Right kidney (tissue), 1 donor: ENCODE measurements at regions not wholly inside any gene's neighbourhood (a gene's known extent, or its start where the extent isn't known, plus 50 kb on each side); places are given as distances from the start of the nearest gene placed in this dataset.

Source experiments
- DNase-seq: peaks from one replicate; pipeline ENCODE4 v3.0.0-alpha.2; 2016

- no peak for DNase-seq
Measured at GRCh38 chr5:61623401-61624069, 291.5 kb downstream of the ZSWIM6 start.

DNA sequence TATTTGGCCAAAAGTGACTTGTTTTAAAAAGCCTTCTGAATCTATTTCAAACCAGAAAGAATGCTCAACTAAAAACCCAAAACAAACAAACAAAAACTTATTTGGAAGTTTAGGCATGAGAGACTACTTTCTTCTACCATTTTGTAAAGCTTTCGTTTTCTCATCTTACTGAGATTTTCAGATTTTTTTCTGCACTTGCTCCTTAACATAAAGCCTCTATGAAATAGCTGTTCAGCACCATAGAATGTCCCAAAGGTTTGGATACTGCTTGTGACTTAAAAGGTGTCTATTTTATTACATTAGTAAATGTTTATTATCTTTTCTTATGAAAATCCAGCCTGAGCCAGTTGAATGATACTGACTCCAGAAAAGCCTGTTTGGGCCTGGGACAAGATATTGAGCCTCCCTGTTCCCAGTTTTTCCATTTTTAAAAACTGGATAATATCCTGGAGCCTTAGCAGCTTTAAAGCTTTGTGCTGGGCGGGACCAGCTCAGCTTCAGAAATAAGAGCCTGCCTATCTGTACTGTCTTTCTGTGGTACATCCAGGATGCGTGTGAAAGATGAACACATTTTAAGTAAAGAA is 292.6 kb downstream of the ZSWIM6 start:
- no peak for DNase-seq

DNA sequence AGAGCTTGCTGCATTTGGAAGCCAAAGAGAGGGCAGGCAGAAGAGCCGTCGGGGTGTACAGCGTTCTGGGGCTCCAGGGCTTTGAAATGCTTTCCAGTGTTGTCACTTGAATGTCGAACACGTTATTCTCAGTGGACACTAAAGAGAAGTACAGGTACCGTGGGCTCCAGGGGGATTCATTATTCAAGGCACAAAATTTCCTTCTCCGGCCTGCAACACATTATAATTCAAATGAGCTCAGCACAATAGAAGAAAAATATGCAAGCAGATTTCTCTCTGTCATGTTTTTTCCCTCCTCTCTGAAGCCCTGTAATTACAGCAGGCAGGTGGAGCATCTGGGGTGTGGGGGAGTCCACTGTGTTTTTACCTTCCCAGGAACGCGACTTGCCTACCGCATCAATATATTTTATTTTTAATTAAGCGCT is 293.1 kb downstream of the ZSWIM6 start:
- no peak for DNase-seq

- DNase-seq: peak; percentile 91
Measured at GRCh38 chr5:61625681-61626621, 293.9 kb downstream of the ZSWIM6 start.

DNA sequence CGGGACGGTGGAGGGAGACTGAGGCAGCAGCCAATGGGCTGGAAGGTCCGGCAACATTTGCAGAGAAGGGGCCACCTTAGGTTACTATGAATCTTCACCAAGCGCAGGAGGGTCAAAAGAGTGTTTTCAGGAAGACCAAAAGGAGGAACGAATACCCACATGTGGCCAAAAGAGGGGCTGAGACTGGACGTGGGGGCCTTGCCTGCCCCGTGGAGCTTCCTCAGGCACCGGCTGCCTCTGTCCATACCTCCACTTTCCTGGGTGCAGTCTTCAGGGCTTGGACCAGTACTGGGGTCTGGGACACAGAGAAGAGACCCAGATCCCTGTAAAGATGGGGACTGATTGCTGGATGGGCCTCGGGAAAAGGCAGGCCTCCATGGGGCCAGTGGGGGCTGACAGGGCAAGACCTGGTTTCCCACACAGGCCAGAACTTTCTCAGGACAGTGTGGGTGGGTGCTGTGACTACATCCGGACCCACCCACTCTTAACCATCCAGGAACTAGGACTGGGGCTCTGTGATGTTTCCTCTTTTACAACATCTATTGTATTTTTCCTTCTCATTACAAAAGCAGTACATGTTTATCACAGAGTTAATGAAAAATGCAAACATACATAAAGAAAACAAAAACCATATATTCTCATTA is 294.7 kb downstream of the ZSWIM6 start:
- no peak for DNase-seq

DNA sequence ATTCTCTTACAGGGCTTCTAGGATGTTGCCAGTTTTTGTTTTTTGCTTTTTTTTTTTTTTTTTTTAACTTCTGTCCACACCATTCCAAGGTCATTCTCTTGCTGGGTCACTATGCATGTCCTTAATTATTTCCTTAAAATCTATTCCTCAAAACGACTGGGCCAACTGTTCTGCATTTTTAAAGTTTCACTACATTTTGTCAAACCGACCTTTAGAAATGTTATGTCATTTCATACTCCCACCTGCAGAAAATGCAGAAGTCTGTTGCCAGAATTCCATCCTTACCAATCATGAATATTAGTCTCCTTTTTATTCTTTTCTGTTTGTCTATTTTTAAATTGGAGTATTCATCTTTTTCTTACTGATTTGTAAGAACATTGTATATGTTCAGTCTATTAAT is 295.5 kb downstream of the ZSWIM6 start:
- no peak for DNase-seq

GRCh38 chr5:61630908-61631307 is 298.9 kb downstream of the ZSWIM6 start:
- no peak for DNase-seq

DNA sequence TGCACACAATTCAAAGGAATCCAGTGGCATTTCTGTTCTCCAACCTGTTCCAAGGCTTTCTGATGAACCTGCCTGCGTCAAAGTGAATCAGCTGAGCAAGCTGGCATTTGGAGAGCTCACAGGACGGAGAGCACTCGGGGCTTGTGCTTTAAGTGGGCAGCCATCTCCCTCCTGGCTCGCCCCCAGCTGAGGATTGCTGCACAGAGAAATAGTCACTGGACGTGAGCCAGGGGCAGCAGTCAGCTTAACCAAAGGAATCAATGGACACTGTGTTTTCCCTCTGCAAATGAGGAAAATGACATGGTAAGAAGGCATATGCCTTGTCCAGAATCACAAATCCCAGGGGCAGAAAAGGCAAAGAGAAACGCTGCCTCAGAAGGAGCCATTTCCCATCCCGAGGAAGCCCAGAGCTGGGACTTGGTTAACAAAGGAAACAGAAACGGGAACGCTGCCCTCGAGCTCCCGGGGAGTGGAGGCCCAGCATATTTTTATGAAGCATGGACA is 299.4 kb downstream of the ZSWIM6 start:
- DNase-seq: no peak

DNA sequence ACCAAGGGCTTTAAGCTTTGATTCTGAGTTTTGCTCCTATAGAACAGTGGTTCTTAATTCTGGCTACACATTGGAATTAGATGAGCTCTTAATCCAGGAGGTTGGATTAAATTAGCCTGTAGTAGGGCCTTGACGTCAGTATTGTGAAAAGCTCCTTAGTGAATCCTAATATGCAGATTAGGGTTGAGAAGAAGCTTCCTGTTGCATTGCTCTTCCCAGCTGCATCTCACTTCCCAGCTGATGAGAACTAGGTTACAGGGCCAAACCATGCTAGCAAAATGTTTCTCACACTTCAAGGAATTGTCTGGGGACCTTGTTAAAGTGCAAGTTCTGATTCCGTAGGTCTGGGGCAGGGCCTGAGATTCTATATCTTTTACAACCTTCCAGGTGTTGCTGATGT is 300.0 kb downstream of the ZSWIM6 start:
- DNase-seq: no peak

- no peak for DNase-seq
Measured at GRCh38 chr5:61635271-61635670, 303.2 kb downstream of the ZSWIM6 start.

- no peak for DNase-seq
Measured at GRCh38 chr5:61637566-61637965, 305.5 kb downstream of the ZSWIM6 start.

DNA sequence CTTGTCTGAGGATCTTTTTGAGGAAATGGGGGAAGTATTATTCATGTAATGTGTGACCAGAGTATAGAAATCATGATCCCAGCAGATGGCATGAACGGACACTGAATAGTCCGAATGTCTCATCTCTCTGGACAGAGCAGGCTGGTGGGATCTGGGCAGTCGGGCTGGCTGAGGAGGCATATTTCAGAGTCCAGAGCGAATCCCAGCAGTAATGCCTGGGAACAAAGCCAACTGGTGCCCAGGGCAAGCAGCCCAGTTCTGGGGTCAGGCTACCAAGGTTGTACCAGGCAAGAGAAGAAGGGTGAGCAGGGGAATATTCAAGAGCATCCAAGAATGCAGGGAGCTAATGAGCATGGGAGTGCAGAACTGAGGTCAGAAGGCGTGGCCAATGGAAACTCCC is 306.4 kb downstream of the ZSWIM6 start:
- no peak for DNase-seq

- no peak for DNase-seq
Measured at GRCh38 chr5:61640179-61641021, 308.3 kb downstream of the ZSWIM6 start.

- no peak for DNase-seq
Measured at GRCh38 chr5:61641748-61642565, 309.9 kb downstream of the ZSWIM6 start.

DNA sequence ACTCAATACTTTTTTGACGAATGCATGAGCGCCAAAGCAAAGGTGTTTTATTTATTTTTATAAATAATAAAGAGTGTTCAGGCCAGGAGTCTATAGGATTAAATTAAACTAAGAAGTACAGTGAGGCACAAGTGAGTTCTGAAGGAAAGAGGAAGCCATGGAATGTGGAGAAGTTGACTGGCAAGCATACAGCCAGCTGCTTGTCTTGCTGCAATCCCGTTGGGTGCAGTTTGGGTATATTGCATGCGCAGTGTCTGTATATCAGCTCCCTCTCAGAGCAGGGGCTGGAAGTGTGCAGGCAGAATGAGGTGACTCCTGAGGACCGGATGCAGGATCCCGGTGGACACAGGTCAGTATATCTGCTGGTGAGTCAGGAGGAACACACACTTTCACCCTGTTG is 315.6 kb downstream of the ZSWIM6 start:
- DNase-seq: no peak

DNA sequence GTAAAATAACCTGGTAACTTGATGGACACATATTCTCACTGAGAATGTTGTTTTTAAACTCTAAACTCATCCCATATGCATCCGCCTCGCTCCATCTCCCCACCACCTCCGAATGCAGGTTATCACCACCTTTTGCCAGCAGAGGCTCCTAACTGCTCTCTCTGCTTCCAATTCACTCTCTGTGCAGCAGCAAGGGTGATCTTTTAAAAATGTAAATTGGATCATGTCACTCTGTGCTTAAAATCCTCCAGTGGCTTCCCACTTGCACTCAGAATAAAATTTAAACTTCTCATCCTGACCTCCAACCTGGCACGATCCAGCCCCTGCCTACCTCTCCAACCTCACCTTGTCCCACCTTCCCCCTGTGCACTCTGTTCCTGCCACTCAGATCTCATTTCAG is 317.2 kb downstream of the ZSWIM6 start:
- no peak for DNase-seq

GRCh38 chr5:61649971-61650370 is 317.9 kb downstream of the ZSWIM6 start:
- no peak for DNase-seq

- no peak for DNase-seq
Measured at GRCh38 chr5:61650661-61651060, 318.6 kb downstream of the ZSWIM6 start.

GRCh38 chr5:61651195-61651594 is 319.1 kb downstream of the ZSWIM6 start:
- DNase-seq: no peak

DNA sequence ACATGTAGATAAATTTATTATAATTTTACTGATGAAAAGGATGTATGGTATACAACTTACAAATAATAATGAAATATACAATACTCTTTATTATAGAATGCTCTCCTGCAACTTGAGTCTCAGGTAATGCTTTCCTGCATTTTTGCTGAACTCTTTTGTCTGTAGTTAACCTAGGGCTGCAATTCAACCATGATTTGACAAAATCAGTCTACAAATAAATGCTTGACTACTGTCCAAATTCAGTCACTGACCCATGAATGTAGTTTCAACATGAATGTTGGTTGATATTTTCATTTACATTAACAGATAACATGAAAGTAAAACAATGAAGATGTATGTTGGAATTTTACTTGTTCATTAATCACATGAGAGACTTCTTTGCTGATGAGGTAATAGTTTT is 320.9 kb downstream of the ZSWIM6 start:
- no peak for DNase-seq
